DMS 273 (cell line): ENCODE measurements at regions not wholly inside any gene's neighbourhood (a gene's known extent, or its start where the extent isn't known, plus 50 kb on each side); places are given as distances from the start of the nearest gene placed in this dataset.

Experiments used
- DNase-seq: peaks from one replicate; lab custom pipeline; 2025; ENCODE audit not compliant: unreplicated experiment; lab: John Stamatoyannopoulos, UW

DNA sequence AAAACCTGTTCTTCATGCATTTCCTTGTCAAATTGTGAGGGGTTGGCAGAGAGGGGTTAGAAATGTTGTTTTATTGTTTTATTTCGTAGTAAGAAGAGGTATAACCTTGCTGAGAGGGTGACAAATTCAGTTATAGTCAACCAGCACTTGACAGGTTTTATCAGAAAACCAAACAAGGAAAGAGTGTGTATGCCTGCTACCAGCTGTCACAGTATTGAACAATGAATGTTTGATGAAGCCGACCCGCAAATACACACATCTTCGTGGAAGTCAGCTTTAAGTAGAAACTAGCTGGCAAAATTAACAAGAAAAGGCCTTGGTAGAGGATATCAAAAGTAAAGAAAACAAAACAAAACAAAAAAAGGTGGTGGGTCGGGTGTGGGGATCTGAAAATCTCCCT is 214.6 kb upstream of the TLE4 start:
- DNase-seq: no peak

- no peak for DNase-seq
These were observed 214.1 kb upstream of the TLE4 start for GRCh38 chr9:79357616-79358015.

- DNase-seq: no peak
These were observed 211.1 kb upstream of the TLE4 start for GRCh38 chr9:79360387-79361347.

DNA sequence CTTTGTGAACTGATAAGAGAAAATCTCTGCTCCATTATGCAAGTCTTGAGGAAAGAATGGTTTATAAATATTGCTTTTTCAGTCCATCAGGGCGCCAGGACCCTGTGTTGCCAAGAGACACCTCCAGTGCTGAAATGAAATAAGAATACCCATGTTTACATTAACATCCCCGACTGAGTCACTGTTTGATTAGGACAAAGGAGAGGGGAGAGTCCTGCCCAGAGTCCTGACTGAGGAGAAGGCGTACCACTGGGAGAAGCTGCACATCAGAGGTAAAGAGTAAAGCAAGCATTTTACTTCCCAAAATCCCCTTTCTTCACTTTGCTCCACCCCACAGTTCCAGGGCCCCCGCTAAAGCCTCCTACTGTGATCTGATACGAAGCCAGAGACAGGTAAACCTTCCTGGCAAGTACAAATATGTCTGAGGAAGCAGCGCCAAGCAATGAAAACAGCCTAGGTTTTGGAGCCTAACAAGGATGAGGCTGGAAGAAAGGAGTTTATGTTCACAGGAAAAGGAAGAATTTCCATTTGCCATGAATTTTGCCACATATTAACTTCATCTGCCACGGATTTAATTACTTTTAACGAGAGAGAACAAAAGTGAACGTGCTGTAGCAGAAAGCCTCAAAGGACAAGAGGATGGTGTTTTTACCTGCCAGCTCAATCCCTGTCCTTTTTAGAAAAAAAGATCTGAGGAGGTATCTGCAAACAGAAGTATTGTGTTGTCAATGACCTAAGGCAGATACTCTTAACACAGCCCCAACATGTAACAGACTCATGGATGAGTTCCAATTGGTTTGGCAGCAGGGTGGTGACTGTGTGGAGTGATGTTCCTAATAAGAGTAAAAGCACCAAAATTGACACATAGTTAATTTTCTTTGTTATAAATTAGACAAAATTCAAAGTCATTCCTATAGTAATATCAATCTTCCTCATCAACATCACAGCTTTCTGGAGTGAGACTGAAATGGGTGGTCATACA is 209.4 kb upstream of the TLE4 start:
- DNase-seq: no peak

DNA sequence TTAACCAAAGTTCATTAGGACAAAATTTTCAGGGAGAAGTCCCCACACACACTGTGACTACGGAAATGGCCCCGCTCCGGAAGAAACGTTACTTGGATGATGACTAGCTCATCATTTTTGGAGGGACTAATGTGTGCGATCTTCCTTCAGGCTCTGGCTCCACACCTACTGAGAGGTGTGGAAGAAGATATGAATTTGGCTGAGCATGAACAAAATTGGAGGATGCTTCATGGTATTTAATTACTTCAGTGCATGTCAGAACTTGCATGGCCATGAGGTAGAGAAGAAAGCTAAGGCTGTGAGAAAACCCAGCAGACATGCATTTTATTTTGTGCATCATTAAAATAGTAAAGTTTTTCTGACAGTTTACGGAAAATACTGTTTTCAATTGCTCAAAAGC is 202.1 kb upstream of the TLE4 start:
- DNase-seq: no peak

- DNase-seq: no peak
These were observed 200.5 kb upstream of the TLE4 start for GRCh38 chr9:79371301-79371700.

DNA sequence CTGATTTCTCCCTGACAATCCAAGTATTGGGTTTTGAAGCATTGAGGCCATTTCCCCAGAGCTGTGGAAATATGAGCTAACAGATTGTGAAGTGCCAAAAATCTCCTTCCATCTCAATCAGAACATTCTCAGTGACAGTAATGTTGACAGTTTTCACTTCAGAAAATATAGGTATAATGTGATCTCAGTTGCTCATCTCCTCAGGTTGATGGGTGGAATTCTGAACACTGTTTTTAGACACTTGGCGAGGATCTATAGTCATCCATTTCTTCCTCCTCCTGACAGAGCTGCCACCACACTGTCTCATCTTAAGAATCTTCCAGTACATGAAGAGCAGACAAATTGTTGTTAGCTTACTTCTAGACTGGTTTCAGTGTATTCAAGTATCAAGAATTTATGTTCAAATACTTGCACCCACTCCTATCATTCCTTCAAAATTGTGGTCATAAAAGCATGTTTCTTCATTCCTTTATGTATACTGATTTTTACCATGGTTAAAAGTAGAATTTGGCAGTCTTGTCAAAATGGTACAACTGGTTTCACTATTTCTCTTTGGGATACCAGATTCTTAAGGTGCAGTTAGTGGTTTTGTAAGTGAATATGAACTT is 199.7 kb upstream of the TLE4 start:
- no peak for DNase-seq

GRCh38 chr9:79377339-79377855 is 194.4 kb upstream of the TLE4 start:
- no peak for DNase-seq

- no peak for DNase-seq
These were observed 193.7 kb upstream of the TLE4 start for GRCh38 chr9:79378107-79378506.

GRCh38 chr9:79382044-79382443 is 189.7 kb upstream of the TLE4 start:
- DNase-seq: no peak

DNA sequence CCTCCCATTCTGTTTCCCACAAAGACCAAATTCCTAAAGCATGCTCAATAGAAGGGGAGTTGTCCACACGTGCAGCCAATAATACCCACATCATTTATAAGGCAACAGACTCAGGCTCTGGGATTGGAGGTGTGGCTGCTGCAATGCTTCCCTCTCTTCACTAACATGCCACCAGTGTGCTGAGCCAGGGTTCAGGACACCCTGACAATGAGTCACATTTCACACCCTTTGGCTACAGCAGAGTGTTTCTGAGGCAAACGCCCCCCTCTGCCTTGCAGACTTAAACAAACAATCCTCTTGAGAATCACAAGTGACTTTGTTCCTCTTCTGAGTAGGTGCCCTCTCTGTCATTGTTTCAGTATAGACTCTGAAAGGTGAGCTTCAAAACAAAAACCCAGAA is 189.3 kb upstream of the TLE4 start:
- no peak for DNase-seq

GRCh38 chr9:79383096-79383495 is 188.7 kb upstream of the TLE4 start:
- peak; percentile 10 for DNase-seq

GRCh38 chr9:79384091-79384490 is 187.7 kb upstream of the TLE4 start:
- DNase-seq: no peak

GRCh38 chr9:79384501-79384900 is 187.3 kb upstream of the TLE4 start:
- peak; percentile 37 for DNase-seq

- DNase-seq: peak; percentile 70
These were observed 184.5 kb upstream of the TLE4 start for GRCh38 chr9:79387101-79387835.

GRCh38 chr9:79390077-79390698 is 181.6 kb upstream of the TLE4 start:
- peak; percentile 2 for DNase-seq

DNA sequence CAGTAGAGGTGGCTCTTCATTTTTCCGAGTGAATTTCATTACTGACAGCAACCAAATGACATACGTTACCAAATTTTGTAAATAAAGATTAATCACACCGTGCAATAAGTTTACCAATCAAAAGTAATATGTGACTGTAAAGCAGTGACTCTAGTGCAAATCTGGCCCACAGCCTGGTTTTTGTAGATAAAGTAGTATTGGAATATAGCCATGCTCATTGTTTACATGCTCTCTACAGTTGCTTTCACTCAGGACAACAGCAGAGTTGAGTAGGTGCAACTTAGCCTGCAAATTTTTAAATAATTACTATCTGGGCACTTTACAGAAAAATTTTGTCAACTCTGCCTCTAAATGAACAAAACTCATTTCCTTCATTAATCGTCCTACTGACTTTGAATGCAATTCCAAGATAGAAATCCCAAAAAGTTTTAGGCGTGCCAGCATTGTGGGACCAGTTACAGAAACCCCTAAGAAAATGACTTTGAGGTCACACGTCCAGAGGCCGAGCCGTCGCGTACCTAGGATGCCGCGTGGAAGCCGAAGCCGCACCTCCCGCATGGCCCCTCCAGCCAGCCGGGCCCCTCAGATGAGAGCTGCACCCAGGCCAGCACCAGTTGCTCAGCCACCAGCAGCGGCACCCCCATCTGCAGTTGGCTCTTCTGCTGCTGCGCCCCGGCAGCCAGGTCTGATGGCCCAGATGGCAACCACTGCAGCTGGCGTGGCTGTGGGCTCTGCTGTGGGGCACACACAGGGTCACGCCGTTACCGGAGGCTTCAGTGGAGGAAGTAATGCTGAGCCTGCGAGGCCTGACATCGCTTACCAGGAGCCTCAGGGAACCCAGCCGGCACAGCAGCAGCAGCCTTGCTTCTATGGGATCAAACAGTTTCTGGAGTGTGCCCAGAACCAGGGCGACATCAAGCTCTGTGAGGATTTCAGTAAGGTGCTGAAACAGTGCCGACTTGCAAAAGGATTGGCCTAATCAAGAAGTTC is 180.7 kb upstream of the TLE4 start:
- DNase-seq: no peak

DNA sequence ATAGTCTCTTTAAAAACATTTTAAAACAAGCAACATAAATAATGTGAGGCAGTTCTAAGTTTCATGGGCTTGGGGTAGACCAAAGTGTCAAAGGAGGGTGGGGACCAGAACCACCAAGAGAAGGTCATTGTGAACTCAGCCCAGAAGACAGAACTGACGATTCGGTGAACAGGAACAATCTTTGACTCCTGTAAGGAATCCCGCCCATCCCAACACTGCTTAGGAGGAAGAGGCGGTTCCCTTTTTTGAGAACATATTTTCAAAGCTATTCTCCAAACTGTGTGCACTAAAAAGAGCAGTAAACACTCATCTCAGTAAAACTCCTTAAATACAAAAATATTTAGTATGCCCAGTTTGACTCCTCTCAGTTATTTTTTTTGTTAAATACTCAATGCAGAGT is 176.5 kb upstream of the TLE4 start:
- DNase-seq: peak; percentile 1

GRCh38 chr9:79395755-79396154 is 176.0 kb upstream of the TLE4 start:
- peak; percentile 46 for DNase-seq
